HepG2 (cell line): ENCODE measurements at regions not wholly inside any gene's neighbourhood (a gene's known extent, or its start where the extent isn't known, plus 50 kb on each side); places are given as distances from the start of the nearest gene placed in this dataset.

Experiments used
- CBX1 ChIP-seq: IDR thresholded peaks from one replicate; pipeline ENCODE4 v1.6.1; 2016; ENCODE audit warnings: antibody characterized with exemption, low read depth
- CEBPG ChIP-seq: IDR thresholded peaks from 2 replicates; pipeline ENCODE4 v1.6.1; 2016
- CREM ChIP-seq, 2 experiments: sonication (generic) in 1 of 2; formaldehyde crosslinking in 1 of 2; IDR thresholded peaks; 2 replicates each; pipeline versions ENCODE4 v1.4.0 to v1.6.1; 2016 to 2020; ENCODE audit warnings: antibody characterized with exemption in 1 of 2, mild to moderate bottlenecking in 1 of 2, missing genetic modification reagents in 1 of 2
- DMAP1 ChIP-seq: IDR thresholded peaks from 2 replicates; pipeline ENCODE4 v1.6.1; 2016
- ETV5 ChIP-seq: IDR thresholded peaks from 2 replicates; pipeline ENCODE4 v1.6.1; 2018; ENCODE audit warnings: missing biosample characterization, missing genetic modification reagents, inconsistent platforms, borderline replicate concordance
- GFI1 ChIP-seq: sonication (generic); formaldehyde crosslinking; IDR thresholded peaks from 2 replicates; pipeline ENCODE4 v1.5.0; 2020; ENCODE audit warnings: missing genetic modification reagents, mild to moderate bottlenecking, borderline replicate concordance
- HDAC1 ChIP-seq: sonication (generic); formaldehyde crosslinking; IDR thresholded peaks from 2 replicates; pipeline ENCODE4 v1.5.1; 2020; ENCODE audit warnings: mild to moderate bottlenecking, missing genetic modification reagents
- HHEX ChIP-seq: IDR thresholded peaks from 2 replicates; pipeline ENCODE4 v1.6.1; 2016; ENCODE audit warnings: control low read depth
- KDM5B ChIP-seq: sonication (generic); formaldehyde crosslinking; IDR thresholded peaks from 2 replicates; pipeline ENCODE4 v1.4.0; 2020; ENCODE audit warnings: missing genetic modification reagents, mild to moderate bottlenecking, borderline replicate concordance
- KLF16 ChIP-seq, 2 experiments: sonication (generic) in 1 of 2; formaldehyde crosslinking in 1 of 2; IDR thresholded peaks; 2 replicates each; pipeline versions ENCODE4 v1.6.1 to v1.8.0; 2016 to 2023; ENCODE audit warnings: missing genetic modification reagents in 2 of 2, missing compliant biosample characterization in 1 of 2
- NFATC3 ChIP-seq: sonication (generic); formaldehyde crosslinking; IDR thresholded peaks from 2 replicates; pipeline ENCODE4 v1.5.1; 2020; ENCODE audit warnings: mild to moderate bottlenecking, missing genetic modification reagents
- RXRA ChIP-seq: sonication (generic); formaldehyde crosslinking; IDR thresholded peaks from 2 replicates; pipeline ENCODE4 v1.5.1; 2020; ENCODE audit warnings: missing genetic modification reagents
- SALL1 ChIP-seq: sonication (generic); formaldehyde crosslinking; IDR thresholded peaks from 2 replicates; pipeline ENCODE4 v1.8.0; 2022; ENCODE audit warnings: mild to moderate bottlenecking, missing genetic modification reagents
- SMAD1 ChIP-seq: sonication (generic); formaldehyde crosslinking; IDR thresholded peaks from 2 replicates; pipeline ENCODE4 v1.4.0; 2020; ENCODE audit warnings: missing genetic modification reagents, low read depth, mild to moderate bottlenecking, borderline replicate concordance
- TBX2 ChIP-seq: sonication (generic); formaldehyde crosslinking; IDR thresholded peaks from 2 replicates; pipeline ENCODE4 v1.5.0; 2020; ENCODE audit warnings: missing genetic modification reagents, mild to moderate bottlenecking, borderline replicate concordance
- TEAD3 ChIP-seq: optimal IDR thresholded peaks from 2 replicates; pipeline ENCODE3; 2016; ENCODE audit warnings: borderline replicate concordance
- TF ChIP-seq, protein P1 (sequence below): IDR thresholded peaks from 2 replicates; pipeline ENCODE4 v1.6.1; 2016
- TF ChIP-seq, protein P2 (sequence below): sonication (generic); formaldehyde crosslinking; IDR thresholded peaks from 2 replicates; pipeline ENCODE4 v1.5.0; 2020; ENCODE audit warnings: mild to moderate bottlenecking, missing genetic modification reagents
- TF ChIP-seq, protein P3 (sequence below): sonication (generic); formaldehyde crosslinking; conservative IDR thresholded peaks from 2 replicates; pipeline ENCODE4 v1.4.0; 2020; ENCODE audit warnings: missing genetic modification reagents
- TF ChIP-seq, protein P4 (sequence below): sonication (generic); formaldehyde crosslinking; IDR thresholded peaks from 2 replicates; pipeline ENCODE4 v1.4.0; 2020; ENCODE audit warnings: missing genetic modification reagents
- TF ChIP-seq, protein P5 (sequence below): sonication (generic); formaldehyde crosslinking; IDR thresholded peaks from 2 replicates; pipeline ENCODE4 v1.4.0; 2020; ENCODE audit warnings: missing genetic modification reagents

DNA sequence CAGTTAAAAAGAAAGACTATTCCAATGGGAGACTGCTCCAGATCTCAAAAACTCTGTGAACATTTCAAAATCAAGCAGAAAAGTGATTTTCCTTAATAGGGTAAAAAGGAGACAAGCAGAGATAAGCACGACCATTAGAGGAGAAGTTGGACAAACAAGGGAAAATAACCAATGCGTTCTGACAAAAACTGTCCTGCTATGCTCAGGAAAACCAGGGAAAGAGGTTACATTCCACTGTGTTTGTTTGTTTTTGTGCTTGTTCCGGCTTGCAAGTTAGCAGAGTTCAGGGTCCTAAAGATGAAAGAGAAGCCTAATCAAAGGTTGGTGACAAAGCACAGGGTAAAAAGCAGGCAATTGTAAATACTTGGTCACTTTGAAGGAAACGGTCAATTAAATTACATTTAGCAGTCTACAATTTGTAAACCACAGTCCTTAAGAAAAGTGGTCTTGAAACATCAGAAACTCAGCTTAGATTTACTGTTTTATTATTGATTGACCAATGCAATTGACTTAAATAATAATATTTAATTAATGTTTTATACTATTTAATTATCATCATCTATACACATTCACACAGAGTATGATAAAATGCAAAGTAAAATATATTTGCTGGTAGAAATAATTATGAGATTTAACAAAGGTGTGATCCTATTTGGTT lies 186.2 kb upstream of the CPXCR1 start (continued):
- TF ChIP-seq, protein P1, sequence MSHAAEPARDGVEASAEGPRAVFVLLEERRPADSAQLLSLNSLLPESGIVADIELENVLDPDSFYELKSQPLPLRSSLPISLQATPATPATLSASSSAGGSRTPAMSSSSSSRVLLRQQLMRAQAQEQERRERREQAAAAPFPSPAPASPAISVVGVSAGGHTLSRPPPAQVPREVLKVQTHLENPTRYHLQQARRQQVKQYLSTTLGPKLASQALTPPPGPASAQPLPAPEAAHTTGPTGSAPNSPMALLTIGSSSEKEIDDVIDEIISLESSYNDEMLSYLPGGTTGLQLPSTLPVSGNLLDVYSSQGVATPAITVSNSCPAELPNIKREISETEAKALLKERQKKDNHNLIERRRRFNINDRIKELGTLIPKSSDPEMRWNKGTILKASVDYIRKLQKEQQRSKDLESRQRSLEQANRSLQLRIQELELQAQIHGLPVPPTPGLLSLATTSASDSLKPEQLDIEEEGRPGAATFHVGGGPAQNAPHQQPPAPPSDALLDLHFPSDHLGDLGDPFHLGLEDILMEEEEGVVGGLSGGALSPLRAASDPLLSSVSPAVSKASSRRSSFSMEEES (CRISPR knock-in tag), result peak; percentile 89
- TF ChIP-seq TEAD3 (CRISPR knock-in tag), result peak; percentile 97
- TF ChIP-seq RXRA, result peak; percentile 74; the same call in 1 of the 2 replicates
- TF ChIP-seq SALL1 (CRISPR knock-in tag), result peak; percentile 60; the same call in 1 of the 2 replicates
- TF ChIP-seq, protein P2, sequence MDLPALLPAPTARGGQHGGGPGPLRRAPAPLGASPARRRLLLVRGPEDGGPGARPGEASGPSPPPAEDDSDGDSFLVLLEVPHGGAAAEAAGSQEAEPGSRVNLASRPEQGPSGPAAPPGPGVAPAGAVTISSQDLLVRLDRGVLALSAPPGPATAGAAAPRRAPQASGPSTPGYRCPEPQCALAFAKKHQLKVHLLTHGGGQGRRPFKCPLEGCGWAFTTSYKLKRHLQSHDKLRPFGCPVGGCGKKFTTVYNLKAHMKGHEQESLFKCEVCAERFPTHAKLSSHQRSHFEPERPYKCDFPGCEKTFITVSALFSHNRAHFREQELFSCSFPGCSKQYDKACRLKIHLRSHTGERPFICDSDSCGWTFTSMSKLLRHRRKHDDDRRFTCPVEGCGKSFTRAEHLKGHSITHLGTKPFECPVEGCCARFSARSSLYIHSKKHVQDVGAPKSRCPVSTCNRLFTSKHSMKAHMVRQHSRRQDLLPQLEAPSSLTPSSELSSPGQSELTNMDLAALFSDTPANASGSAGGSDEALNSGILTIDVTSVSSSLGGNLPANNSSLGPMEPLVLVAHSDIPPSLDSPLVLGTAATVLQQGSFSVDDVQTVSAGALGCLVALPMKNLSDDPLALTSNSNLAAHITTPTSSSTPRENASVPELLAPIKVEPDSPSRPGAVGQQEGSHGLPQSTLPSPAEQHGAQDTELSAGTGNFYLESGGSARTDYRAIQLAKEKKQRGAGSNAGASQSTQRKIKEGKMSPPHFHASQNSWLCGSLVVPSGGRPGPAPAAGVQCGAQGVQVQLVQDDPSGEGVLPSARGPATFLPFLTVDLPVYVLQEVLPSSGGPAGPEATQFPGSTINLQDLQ, result no peak
- peak in 1 of 2 experiments; percentile 67; a peak in 2 of 4 replicates for TF ChIP-seq KLF16 (CRISPR knock-in tag; IDR thresholded peaks at IDR 0.05)
- TF ChIP-seq DMAP1 (CRISPR knock-in tag), result 0 out of 2 replicates have a peak, but pooled peaks have one; percentile 33
- TF ChIP-seq, protein P3, sequence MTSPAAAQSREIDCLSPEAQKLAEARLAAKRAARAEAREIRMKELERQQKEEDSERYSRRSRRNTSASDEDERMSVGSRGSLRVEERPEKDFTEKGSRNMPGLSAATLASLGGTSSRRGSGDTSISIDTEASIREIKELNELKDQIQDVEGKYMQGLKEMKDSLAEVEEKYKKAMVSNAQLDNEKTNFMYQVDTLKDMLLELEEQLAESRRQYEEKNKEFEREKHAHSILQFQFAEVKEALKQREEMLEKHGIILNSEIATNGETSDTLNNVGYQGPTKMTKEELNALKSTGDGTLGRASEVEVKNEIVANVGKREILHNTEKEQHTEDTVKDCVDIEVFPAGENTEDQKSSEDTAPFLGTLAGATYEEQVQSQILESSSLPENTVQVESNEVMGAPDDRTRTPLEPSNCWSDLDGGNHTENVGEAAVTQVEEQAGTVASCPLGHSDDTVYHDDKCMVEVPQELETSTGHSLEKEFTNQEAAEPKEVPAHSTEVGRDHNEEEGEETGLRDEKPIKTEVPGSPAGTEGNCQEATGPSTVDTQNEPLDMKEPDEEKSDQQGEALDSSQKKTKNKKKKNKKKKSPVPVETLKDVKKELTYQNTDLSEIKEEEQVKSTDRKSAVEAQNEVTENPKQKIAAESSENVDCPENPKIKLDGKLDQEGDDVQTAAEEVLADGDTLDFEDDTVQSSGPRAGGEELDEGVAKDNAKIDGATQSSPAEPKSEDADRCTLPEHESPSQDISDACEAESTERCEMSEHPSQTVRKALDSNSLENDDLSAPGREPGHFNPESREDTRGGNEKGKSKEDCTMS (CRISPR knock-in tag), result no peak
- TF ChIP-seq HDAC1, result peak; percentile 29; the same call in 1 of the 2 replicates
- TF ChIP-seq, protein P4, sequence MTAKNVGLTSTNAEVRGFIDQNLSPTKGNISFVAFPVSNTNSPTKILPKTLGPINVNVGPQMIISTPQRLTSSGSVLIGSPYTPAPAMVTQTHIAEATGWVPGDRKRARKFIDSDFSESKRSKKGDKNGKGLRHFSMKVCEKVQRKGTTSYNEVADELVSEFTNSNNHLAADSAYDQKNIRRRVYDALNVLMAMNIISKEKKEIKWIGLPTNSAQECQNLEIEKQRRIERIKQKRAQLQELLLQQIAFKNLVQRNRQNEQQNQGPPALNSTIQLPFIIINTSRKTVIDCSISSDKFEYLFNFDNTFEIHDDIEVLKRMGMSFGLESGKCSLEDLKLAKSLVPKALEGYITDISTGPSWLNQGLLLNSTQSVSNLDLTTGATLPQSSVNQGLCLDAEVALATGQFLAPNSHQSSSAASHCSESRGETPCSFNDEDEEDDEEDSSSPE, result no peak
- TF ChIP-seq CBX1, result no peak
- TF ChIP-seq, protein P5, sequence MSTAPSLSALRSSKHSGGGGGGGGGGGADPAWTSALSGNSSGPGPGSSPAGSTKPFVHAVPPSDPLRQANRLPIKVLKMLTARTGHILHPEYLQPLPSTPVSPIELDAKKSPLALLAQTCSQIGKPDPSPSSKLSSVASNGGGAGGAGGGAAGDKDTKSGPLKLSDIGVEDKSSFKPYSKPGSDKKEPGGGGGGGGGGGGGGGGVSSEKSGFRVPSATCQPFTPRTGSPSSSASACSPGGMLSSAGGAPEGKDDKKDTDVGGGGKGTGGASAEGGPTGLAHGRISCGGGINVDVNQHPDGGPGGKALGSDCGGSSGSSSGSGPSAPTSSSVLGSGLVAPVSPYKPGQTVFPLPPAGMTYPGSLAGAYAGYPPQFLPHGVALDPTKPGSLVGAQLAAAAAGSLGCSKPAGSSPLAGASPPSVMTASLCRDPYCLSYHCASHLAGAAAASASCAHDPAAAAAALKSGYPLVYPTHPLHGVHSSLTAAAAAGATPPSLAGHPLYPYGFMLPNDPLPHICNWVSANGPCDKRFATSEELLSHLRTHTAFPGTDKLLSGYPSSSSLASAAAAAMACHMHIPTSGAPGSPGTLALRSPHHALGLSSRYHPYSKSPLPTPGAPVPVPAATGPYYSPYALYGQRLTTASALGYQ (CRISPR knock-in tag), result peak; percentile 89; the same call in 1 of the 2 replicates
- TF ChIP-seq HHEX (CRISPR knock-in tag), result peak; percentile 60; the same call in 1 of the 2 replicates
- peak; percentile 88 for TF ChIP-seq TBX2 (CRISPR knock-in tag)
- peak; percentile 96 for TF ChIP-seq CREM (IDR thresholded peaks at IDR 0.05)
- TF ChIP-seq CREM (CRISPR knock-in tag; IDR thresholded peaks at IDR 0.05), result no peak
- no peak for TF ChIP-seq NFATC3 (CRISPR knock-in tag)
- TF ChIP-seq GFI1 (CRISPR knock-in tag), result peak; percentile 64; the same call in 1 of the 2 replicates
- no peak for TF ChIP-seq KDM5B (CRISPR knock-in tag)
- peak; percentile 99 for TF ChIP-seq ETV5 (CRISPR knock-in tag)
- TF ChIP-seq CEBPG (CRISPR knock-in tag), result peak; percentile 55; the same call in 1 of the 2 replicates
- TF ChIP-seq SMAD1 (CRISPR knock-in tag), result no peak
